HL-60 (cell line): ENCODE measurements at regions not wholly inside any gene's neighbourhood (a gene's known extent, or its start where the extent isn't known, plus 50 kb on each side); places are given as distances from the start of the nearest gene placed in this dataset.

Experiments used
- CTCF ChIP-seq: IDR thresholded peaks from one replicate; pipeline ENCODE4 v1.5.1; 2011; ENCODE audit warnings: low read length, control low read depth, inconsistent platforms; ENCODE audit not compliant: insufficient read depth
- REST ChIP-seq: IDR thresholded peaks from 2 replicates; pipeline ENCODE4 v1.6.1; 2012; ENCODE audit warnings: low read depth; ENCODE audit not compliant: insufficient replicate concordance

- TF ChIP-seq CTCF (no peak), REST (no peak)
Measured at GRCh38 chr3:69554576-69554975, 168.7 kb upstream of the FRMD4B start.
